Neural progenitor cell (in vitro differentiated cells): ENCODE measurements at regions not wholly inside any gene's neighbourhood (a gene's known extent, or its start where the extent isn't known, plus 50 kb on each side); places are given as distances from the start of the nearest gene placed in this dataset.

Source experiments
- DNase-seq: peaks from one replicate; pipeline ENCODE4 v3.0.0-alpha.2; 2016; ENCODE audit warnings: low spot score
- H2AFZ ChIP-seq: fragments of 200-600 bp; sonication (generic); replicated peaks from 2 replicates; pipeline ENCODE4 v1.6.1; 2016; ENCODE audit warnings: antibody characterized with exemption
- H3F3A ChIP-seq: fragments of 200-600 bp; sonication (generic); 2 replicates; pipeline ENCODE4 v1.6.1; 2016; ENCODE audit warnings: antibody characterized with exemption, low read depth
- H3K27ac ChIP-seq: fragments of 200-600 bp; sonication (generic); 2 replicates; pipeline ENCODE4 v1.5.1; 2016; ENCODE audit warnings: mild to moderate bottlenecking
- H3K27me3 ChIP-seq: fragments of 200-600 bp; sonication (generic); 2 replicates; pipeline ENCODE4 v1.6.1; 2016; ENCODE audit warnings: mild to moderate bottlenecking, moderate library complexity
- H3K36me3 ChIP-seq: fragments of 200-600 bp; sonication (generic); 2 replicates; pipeline ENCODE4 v1.5.1; 2016
- H3K4me1 ChIP-seq: fragments of 200-600 bp; sonication (generic); 2 replicates; pipeline ENCODE4 v1.6.1; 2016; ENCODE audit warnings: mixed run types
- H3K4me2 ChIP-seq: fragments of 200-600 bp; sonication (generic); 2 replicates; pipeline ENCODE4 v1.6.1; 2016
- H3K4me3 ChIP-seq: fragments of 200-600 bp; sonication (generic); 2 replicates; pipeline ENCODE4 v1.5.1; 2016
- H3K79me2 ChIP-seq: fragments of 200-600 bp; sonication (generic); 2 replicates; pipeline ENCODE4 v1.6.1; 2016; ENCODE audit warnings: low read depth
- H3K9ac ChIP-seq: fragments of 200-600 bp; sonication (generic); 2 replicates; pipeline ENCODE4 v1.6.1; 2016
- H3K9me3 ChIP-seq: fragments of 200-600 bp; sonication (generic); 2 replicates; pipeline ENCODE4 v1.5.1; 2016; ENCODE audit warnings: low read depth
- H4K20me1 ChIP-seq: fragments of 200-600 bp; sonication (generic); 2 replicates; pipeline ENCODE4 v1.6.1; 2016; ENCODE audit warnings: low read depth
- H3K27ac Mint-ChIP-seq: 3 replicates; pipeline ENCODE4 v1.8.0; 2021; ENCODE audit warnings: mixed read lengths
- H3K27me3 Mint-ChIP-seq: 2 replicates; pipeline ENCODE4 v1.8.0; 2022; ENCODE audit warnings: low read depth, mild to moderate bottlenecking, inconsistent platforms, moderate library complexity, mixed read lengths; ENCODE audit not compliant: insufficient read depth
- H3K36me3 Mint-ChIP-seq: 3 replicates; pipeline ENCODE4 v1.8.0; 2021; ENCODE audit warnings: mixed read lengths
- H3K4me1 Mint-ChIP-seq: 3 replicates; pipeline ENCODE4 v1.8.0; 2021; ENCODE audit warnings: mixed read lengths
- H3K4me3 Mint-ChIP-seq: 3 replicates; pipeline ENCODE4 v1.8.0; 2021; ENCODE audit warnings: mild to moderate bottlenecking, moderate library complexity, mixed read lengths
- H3K9me3 Mint-ChIP-seq: 3 replicates; pipeline ENCODE4 v1.8.0; 2020; ENCODE audit warnings: mixed read lengths
- CTCF ChIP-seq: fragments of 200-600 bp; sonication (generic); IDR thresholded peaks from 2 replicates; pipeline ENCODE4 v1.5.1; 2017; ENCODE audit warnings: antibody characterized with exemption, mild to moderate bottlenecking
- EZH2 ChIP-seq: fragments of 200-600 bp; sonication (generic); IDR thresholded peaks from 2 replicates; pipeline ENCODE4 v1.6.1; 2017; ENCODE audit warnings: antibody characterized with exemption, mild to moderate bottlenecking, moderate library complexity
- EZH2phosphoT487 ChIP-seq: fragments of 200-600 bp; sonication (generic); IDR thresholded peaks from 2 replicates; pipeline ENCODE4 v1.6.1; 2017; ENCODE audit warnings: antibody characterized with exemption

GRCh38 chr7:1286946-1287645 lies 54.4 kb downstream of the UNCX start:
- no peaks in the 10 kb centered on the region for H3K36me3 Mint-ChIP-seq
- H3K4me3 Mint-ChIP-seq = no peak overlapping the region
- Histone ChIP-seq H3F3A (no peaks in the 10 kb centered on the region), H3K4me2 (no peak overlapping the region), H3K36me3 (no peaks in the 10 kb centered on the region), H3K27ac (no peak overlapping the region), H3K4me1 (peaks cover 13% of the 10 kb centered on the region), H3K9me3 (no peaks in the 10 kb centered on the region), H3K4me3 (no peak overlapping the region), H3K9ac (no peak overlapping the region), H2AFZ (no peak overlapping the region), H4K20me1 (no peaks in the 10 kb centered on the region), H3K27me3 (peaks cover 54% of the 10 kb centered on the region), H3K79me2 (no peaks in the 10 kb centered on the region)
- H3K27me3 Mint-ChIP-seq = peaks cover 18% of the 10 kb centered on the region
- TF ChIP-seq EZH2 (no peak), CTCF (no peak), EZH2phosphoT487 (no peak)
- peak overlapping the region; percentile 65 for H3K27ac Mint-ChIP-seq
- no peak for DNase-seq
- no peaks in the 10 kb centered on the region for H3K9me3 Mint-ChIP-seq
- peaks cover 6% of the 10 kb centered on the region for H3K4me1 Mint-ChIP-seq

- DNase-seq = no peak
- peaks cover 18% of the 10 kb centered on the region for H3K27me3 Mint-ChIP-seq
Measured at GRCh38 chr7:1287752-1288201, 55.1 kb downstream of the UNCX start.

GRCh38 chr7:1288390-1288995 lies 55.8 kb downstream of the UNCX start:
- peaks cover 13% of the 10 kb centered on the region for H3K4me1 ChIP-seq
- no peak overlapping the region for H3K27ac ChIP-seq
- H3K4me2 ChIP-seq = no peak overlapping the region
- H3K36me3 Mint-ChIP-seq = no peaks in the 10 kb centered on the region
- TF ChIP-seq EZH2 (no peak), CTCF (no peak), EZH2phosphoT487 (no peak)
- H3K4me3 ChIP-seq = no peak overlapping the region
- H3K27me3 Mint-ChIP-seq = peaks cover 15% of the 10 kb centered on the region
- peaks cover 68% of the 10 kb centered on the region for H3K27me3 ChIP-seq
- H3F3A ChIP-seq = no peaks in the 10 kb centered on the region
- H3K9me3 Mint-ChIP-seq = no peaks in the 10 kb centered on the region
- no peaks in the 10 kb centered on the region for H3K79me2 ChIP-seq
- no peak overlapping the region for H3K9ac ChIP-seq
- DNase-seq = no peak
- H4K20me1 ChIP-seq = no peaks in the 10 kb centered on the region
- no peaks in the 10 kb centered on the region for H3K9me3 ChIP-seq
- H2AFZ ChIP-seq = no peak overlapping the region
- no peaks in the 10 kb centered on the region for H3K36me3 ChIP-seq
- peaks cover 6% of the 10 kb centered on the region for H3K4me1 Mint-ChIP-seq
- no peak overlapping the region for H3K4me3 Mint-ChIP-seq
- no peak overlapping the region for H3K27ac Mint-ChIP-seq

More at GRCh38 chr7:1287752-1288201, 55.1 kb downstream of the UNCX start:
- H3K27ac Mint-ChIP-seq = no peak overlapping the region
- Histone ChIP-seq H2AFZ (no peak overlapping the region), H3K27me3 (peaks cover 61% of the 10 kb centered on the region), H4K20me1 (no peaks in the 10 kb centered on the region), H3K9me3 (no peaks in the 10 kb centered on the region), H3K36me3 (no peaks in the 10 kb centered on the region), H3K79me2 (no peaks in the 10 kb centered on the region), H3K4me1 (peaks cover 13% of the 10 kb centered on the region), H3F3A (no peaks in the 10 kb centered on the region), H3K27ac (no peak overlapping the region), H3K9ac (no peak overlapping the region), H3K4me3 (no peak overlapping the region), H3K4me2 (no peak overlapping the region)
- H3K4me1 Mint-ChIP-seq = peaks cover 6% of the 10 kb centered on the region
- no peak overlapping the region for H3K4me3 Mint-ChIP-seq
- no peak for TF ChIP-seq EZH2phosphoT487
- no peak for TF ChIP-seq CTCF
- no peak for TF ChIP-seq EZH2
- H3K36me3 Mint-ChIP-seq = no peaks in the 10 kb centered on the region
- no peaks in the 10 kb centered on the region for H3K9me3 Mint-ChIP-seq
